GM21723 (cell line): ENCODE measurements at regions not wholly inside any gene's neighbourhood (a gene's known extent, or its start where the extent isn't known, plus 50 kb on each side); places are given as distances from the start of the nearest gene placed in this dataset.

Experiments
- ATAC-seq: cut with Tn5 transposase; IDR thresholded peaks from one replicate; pipeline ENCODE4 v1.9.1; 2021; ENCODE audit warnings: mild to moderate bottlenecking, moderate library complexity; ENCODE audit not compliant: unreplicated experiment

- no peak for ATAC-seq
Measured at GRCh38 chr9:582775-583174, 258.7 kb upstream of the DMRT1 start.

GRCh38 chr9:587527-587926 is 254.0 kb upstream of the DMRT1 start:
- ATAC-seq, result no peak

- no peak for ATAC-seq
Measured at GRCh38 chr9:588981-589380, 252.5 kb upstream of the DMRT1 start.

- ATAC-seq, result no peak
Measured at GRCh38 chr9:589723-590122, 251.8 kb upstream of the DMRT1 start.

GRCh38 chr9:591292-591691 is 250.2 kb upstream of the DMRT1 start:
- no peak for ATAC-seq

- ATAC-seq, result no peak
Measured at GRCh38 chr9:592225-592624, 249.3 kb upstream of the DMRT1 start.

- ATAC-seq, result no peak
Measured at GRCh38 chr9:592733-593132, 248.8 kb upstream of the DMRT1 start.

- no peak for ATAC-seq
Measured at GRCh38 chr9:593809-594208, 247.7 kb upstream of the DMRT1 start.

- ATAC-seq, result no peak
Measured at GRCh38 chr9:596703-597102, 244.8 kb upstream of the DMRT1 start.

GRCh38 chr9:600006-600405 is 241.5 kb upstream of the DMRT1 start:
- no peak for ATAC-seq

- ATAC-seq, result no peak
Measured at GRCh38 chr9:602716-603115, 238.8 kb upstream of the DMRT1 start.

GRCh38 chr9:603126-603525 is 238.4 kb upstream of the DMRT1 start:
- ATAC-seq, result no peak

GRCh38 chr9:607417-607816 is 234.1 kb upstream of the DMRT1 start:
- no peak for ATAC-seq

GRCh38 chr9:613771-614347 is 227.6 kb upstream of the DMRT1 start:
- ATAC-seq, result peak; percentile 100

- ATAC-seq, result no peak
Measured at GRCh38 chr9:614431-614830, 227.1 kb upstream of the DMRT1 start.

- no peak for ATAC-seq
Measured at GRCh38 chr9:615756-616155, 225.7 kb upstream of the DMRT1 start.

- ATAC-seq, result no peak
Measured at GRCh38 chr9:616694-617093, 224.8 kb upstream of the DMRT1 start.

GRCh38 chr9:617445-618085 is 223.9 kb upstream of the DMRT1 start:
- no peak for ATAC-seq

GRCh38 chr9:618478-618877 is 223.0 kb upstream of the DMRT1 start:
- ATAC-seq, result no peak

GRCh38 chr9:621201-621855 is 220.2 kb upstream of the DMRT1 start:
- no peak for ATAC-seq

GRCh38 chr9:624935-625500 is 216.5 kb upstream of the DMRT1 start:
- ATAC-seq, result no peak

- no peak for ATAC-seq
Measured at GRCh38 chr9:625613-626012, 215.9 kb upstream of the DMRT1 start.
